ENCODE measurements at regions not wholly inside any gene's neighbourhood (a gene's known extent, or its start where the extent isn't known, plus 50 kb on each side); places are given as distances from the start of the nearest gene placed in this dataset.
"Not testable (repeated sequence)": the region's sequence is repeated elsewhere in the genome, so short reads cannot be mapped to it uniquely, and the experiment has no call there.

DNA sequence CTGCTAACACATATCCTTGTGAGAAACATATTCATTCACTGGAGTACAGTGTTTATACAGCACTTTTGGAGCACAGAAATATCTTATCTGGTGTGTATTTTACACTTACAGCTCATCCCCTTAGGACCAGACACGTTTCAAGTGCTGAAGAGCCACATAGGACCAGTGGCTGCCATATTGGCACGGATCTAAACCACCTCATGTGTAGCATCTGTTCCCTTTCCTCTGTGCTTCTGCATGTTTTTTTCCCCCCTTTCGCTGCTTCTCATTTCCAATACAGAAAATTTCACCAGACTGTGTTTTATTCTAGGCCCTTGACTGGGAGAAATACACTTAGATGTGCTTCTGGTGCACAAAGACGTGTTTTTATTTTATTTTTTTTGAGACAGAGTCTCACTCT lies 69.7 kb upstream of the RBMX start:
- no peak overlapping the region for H3K4me3 ChIP-seq (ENCODE audit: low read depth, low read length)
- TF ChIP-seq, protein P1, sequence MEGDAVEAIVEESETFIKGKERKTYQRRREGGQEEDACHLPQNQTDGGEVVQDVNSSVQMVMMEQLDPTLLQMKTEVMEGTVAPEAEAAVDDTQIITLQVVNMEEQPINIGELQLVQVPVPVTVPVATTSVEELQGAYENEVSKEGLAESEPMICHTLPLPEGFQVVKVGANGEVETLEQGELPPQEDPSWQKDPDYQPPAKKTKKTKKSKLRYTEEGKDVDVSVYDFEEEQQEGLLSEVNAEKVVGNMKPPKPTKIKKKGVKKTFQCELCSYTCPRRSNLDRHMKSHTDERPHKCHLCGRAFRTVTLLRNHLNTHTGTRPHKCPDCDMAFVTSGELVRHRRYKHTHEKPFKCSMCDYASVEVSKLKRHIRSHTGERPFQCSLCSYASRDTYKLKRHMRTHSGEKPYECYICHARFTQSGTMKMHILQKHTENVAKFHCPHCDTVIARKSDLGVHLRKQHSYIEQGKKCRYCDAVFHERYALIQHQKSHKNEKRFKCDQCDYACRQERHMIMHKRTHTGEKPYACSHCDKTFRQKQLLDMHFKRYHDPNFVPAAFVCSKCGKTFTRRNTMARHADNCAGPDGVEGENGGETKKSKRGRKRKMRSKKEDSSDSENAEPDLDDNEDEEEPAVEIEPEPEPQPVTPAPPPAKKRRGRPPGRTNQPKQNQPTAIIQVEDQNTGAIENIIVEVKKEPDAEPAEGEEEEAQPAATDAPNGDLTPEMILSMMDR (IDR thresholded peaks at IDR 0.05; ENCODE audit: control insufficient read depth, extremely low read depth, insufficient read depth) = no peak
- DNase-seq (ENCODE audit: low read depth) = no peak

DNA sequence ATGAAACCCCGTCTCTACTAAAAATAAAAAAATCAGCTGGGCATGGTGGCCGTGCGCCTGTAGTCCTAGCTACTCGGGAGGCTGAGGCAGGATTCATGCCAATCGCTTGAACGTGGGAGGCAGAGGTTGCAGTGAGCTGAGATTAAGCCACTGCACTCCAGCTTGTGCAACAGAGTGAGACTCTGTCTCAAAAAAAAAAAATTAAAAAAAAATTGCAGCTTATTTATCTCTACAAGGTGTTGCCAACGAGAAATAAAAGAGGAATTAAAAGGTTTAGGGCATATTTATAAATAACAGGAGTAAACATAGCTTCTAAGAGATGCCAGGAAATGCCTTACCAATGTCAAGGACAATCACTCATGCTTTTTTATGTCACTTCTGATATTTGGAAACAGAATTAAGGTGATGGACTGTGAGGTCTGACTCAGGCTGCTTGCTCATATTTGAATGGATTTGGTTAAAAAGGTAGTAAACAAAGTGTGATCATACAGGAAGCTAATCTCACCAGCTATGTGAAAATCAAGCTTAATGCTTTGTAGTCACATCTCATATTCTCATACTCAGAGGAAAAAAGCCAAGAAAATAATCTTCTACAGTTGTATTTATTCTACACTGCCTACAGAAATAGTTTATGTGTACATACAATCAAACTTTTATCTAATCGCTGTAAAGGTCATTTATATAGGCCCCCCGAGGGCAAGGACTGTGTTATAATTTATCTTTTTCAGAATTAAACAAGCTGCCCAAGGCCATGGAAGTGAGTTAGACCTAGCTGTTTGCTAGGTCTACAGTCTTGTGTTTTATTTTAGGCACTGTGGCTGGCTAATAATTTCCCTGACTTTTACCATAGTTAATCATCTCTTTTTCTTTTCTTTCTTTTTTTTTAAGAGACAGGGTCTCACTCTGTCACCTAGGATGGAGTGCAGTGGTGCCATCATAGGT lies 61.1 kb upstream of the RBMX start:
- H3K4me3 ChIP-seq (ENCODE audit: low read depth, low read length) = no peak overlapping the region
- TF ChIP-seq, protein P1 (IDR thresholded peaks at IDR 0.05; ENCODE audit: control insufficient read depth, extremely low read depth, insufficient read depth) = no peak
- no peak for DNase-seq (ENCODE audit: low read depth)

DNA sequence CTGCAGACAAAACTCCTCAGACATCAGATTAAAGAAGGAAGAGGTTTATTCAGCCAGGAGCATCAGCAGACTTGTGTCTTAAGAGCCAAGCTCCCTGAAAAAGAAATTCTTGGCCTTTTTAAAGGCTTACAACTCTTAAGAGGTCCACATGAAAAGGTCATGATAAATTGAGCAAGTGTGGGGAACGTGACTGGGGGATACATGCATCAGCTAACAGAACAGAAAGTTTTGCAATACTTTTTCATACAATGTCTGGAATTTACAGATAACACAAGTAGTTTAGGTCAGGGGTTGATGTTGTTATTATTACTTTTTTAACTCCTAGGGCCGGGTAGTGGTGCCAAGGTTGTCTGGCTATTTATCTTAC lies 55.6 kb upstream of the RBMX start:
- H3K4me3 ChIP-seq (ENCODE audit: low read depth, low read length) = no peak overlapping the region
- DNase-seq (ENCODE audit: low read depth) = no peak
- TF ChIP-seq, protein P1 (IDR thresholded peaks at IDR 0.05; ENCODE audit: control insufficient read depth, extremely low read depth, insufficient read depth) = no peak

DNA sequence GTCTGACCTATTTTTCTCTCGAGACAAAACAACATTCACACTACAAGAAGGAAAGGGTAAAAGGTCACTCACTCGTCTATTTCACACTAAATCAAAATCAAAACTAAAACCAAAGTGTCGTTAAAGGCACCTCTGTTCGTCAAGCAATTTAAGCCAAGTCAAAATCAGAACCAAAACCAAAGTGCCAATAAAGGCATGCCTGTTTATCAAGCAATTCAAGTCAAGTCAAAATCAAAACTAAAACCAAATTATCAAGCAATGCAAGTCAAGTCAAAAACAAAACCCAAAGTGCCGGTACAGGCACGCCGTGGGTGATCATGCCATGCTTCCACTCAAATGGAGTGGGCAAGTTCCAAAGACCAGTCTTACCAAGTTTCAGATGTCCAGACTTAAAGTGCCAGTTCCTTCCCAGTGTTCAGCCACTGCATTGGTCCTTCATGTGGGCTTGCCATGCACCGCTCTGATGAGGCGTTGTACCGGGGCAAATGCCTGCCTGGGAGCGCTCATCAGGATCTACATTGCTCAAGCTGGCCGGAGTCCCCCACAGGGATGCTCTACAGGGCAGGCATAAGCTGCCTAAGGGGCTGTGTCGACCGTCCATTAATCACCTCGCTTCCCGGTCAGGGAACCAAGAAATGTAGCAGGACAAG lies 55.1 kb upstream of the RBMX start:
- DNase-seq (ENCODE audit: low read depth); H3K4me3 ChIP-seq (ENCODE audit: low read depth, low read length): not testable (repeated sequence)

DNA sequence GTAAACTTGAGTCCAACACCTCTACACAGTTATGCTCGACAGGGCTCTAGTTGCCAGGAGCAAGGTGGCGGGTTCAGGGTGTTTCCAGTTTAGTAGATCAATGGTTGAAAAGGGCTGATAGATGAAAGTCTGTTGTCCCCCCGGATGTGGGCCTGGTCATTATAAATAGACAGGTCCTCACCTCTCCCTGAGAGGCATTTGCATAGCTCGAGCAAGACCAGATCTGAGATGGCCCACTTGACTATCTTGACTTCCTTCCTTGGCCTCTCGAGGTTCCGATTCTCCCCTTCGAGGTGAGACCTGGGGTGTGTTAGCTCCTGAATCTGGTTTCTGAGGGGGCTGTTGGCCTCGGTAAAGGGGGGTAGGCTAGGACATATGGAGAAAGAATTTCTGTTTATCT lies 54.1 kb upstream of the RBMX start:
- DNase-seq (ENCODE audit: low read depth); H3K4me3 ChIP-seq (ENCODE audit: low read depth, low read length): not testable (repeated sequence)

DNA sequence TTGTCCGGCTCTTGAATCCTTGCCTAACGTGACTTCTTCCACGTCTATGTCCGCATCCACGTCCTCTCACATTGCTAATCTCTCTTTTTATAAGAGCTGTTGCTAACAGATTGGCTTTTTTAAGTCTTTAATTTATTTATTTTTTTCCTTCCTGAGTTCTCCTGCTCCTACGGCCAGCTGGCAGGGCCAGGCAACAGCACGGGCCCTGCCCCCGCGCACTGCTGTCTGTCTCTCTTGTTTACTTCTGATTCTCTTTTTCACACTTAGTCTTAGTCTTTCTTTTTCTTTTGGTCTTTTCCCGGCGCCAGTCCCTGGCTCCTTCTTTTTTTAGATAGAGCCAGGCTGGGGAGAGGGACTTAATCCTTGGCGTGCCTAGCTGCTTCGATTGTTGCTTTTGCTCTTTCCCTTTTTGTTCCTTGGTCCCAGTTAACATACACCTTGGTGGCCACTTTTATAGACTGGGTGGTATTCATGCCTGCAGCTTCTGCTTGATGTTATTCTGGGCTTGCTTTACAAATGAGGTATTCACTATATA lies 53.2 kb upstream of the RBMX start:
- TF ChIP-seq, protein P1 (IDR thresholded peaks at IDR 0.05; ENCODE audit: control insufficient read depth, extremely low read depth, insufficient read depth) = no peak
- no peak for DNase-seq (ENCODE audit: low read depth)
- H3K4me3 ChIP-seq (ENCODE audit: low read depth, low read length) = no peak overlapping the region

DNA sequence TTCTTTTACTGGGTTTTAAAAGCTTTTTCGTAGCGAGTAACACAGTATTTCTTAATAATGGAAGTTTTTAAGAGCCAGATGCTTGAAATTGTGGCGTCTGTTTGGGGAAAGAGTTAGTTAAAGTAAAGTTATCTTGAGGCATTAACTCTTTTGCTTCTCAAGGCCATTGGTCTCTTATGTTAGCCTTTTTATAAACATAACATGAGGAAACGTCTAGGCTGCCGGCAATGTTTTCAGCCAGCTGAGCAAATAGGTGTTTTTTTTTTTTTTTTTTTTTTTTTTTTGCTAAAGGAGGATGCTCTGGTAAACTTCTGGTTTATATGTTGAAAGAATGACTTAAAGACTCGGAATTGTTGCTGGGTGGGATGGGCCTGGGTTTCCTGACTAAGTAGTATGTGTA lies 51.1 kb upstream of the RBMX start:
- H3K4me3 ChIP-seq (ENCODE audit: low read depth, low read length) = no peak overlapping the region
- TF ChIP-seq, protein P1 (IDR thresholded peaks at IDR 0.05; ENCODE audit: control insufficient read depth, extremely low read depth, insufficient read depth) = no peak
- DNase-seq (ENCODE audit: low read depth) = no peak
